Left ventricle myocardium inferior (tissue), 1 donor: ENCODE measurements at regions not wholly inside any gene's neighbourhood (a gene's known extent, or its start where the extent isn't known, plus 50 kb on each side); places are given as distances from the start of the nearest gene placed in this dataset.

ENCODE experiments used
- DNase-seq: peaks from one replicate; pipeline ENCODE4 v3.0.0-alpha.2; 2020
- H3K27ac ChIP-seq: fragments of 200-600 bp; replicated peaks from 2 replicates; pipeline ENCODE4 v1.8.0; 2021
- H3K27me3 ChIP-seq: fragments of 200-600 bp; 2 replicates; pipeline ENCODE4 v1.8.0; 2021; ENCODE audit warnings: low read depth
- H3K36me3 ChIP-seq: fragments of 200-600 bp; 2 replicates; pipeline ENCODE4 v1.8.0; 2021
- H3K4me1 ChIP-seq: fragments of 200-600 bp; 2 replicates; pipeline ENCODE4 v1.8.0; 2021
- H3K4me3 ChIP-seq: fragments of 200-600 bp; 2 replicates; pipeline ENCODE4 v1.8.0; 2021; ENCODE audit warnings: mild to moderate bottlenecking, moderate library complexity
- H3K9me3 ChIP-seq: fragments of 200-600 bp; replicated peaks from 2 replicates; pipeline ENCODE4 v1.8.0; 2021
- intact Hi-C: fragments of 100-400 bp; cut with micrococcal nuclease; formaldehyde crosslinking; loops from one replicate; pipeline ENCODE4 v1.11.0; 2022
- TF ChIP-seq, protein P1 (sequence below): fragments of 200-600 bp; IDR thresholded peaks from 2 replicates; pipeline ENCODE4 v1.8.0; 2021; ENCODE audit warnings: antibody characterized with exemption, mild to moderate bottlenecking, borderline replicate concordance
- donor health status: DM: no; HTN: yes; CAD: no; lungs with severe emphysema.

GRCh38 chr4:159013692-159014091 lies 89.2 kb upstream of the RAPGEF2 start:
- TF ChIP-seq, protein P1, sequence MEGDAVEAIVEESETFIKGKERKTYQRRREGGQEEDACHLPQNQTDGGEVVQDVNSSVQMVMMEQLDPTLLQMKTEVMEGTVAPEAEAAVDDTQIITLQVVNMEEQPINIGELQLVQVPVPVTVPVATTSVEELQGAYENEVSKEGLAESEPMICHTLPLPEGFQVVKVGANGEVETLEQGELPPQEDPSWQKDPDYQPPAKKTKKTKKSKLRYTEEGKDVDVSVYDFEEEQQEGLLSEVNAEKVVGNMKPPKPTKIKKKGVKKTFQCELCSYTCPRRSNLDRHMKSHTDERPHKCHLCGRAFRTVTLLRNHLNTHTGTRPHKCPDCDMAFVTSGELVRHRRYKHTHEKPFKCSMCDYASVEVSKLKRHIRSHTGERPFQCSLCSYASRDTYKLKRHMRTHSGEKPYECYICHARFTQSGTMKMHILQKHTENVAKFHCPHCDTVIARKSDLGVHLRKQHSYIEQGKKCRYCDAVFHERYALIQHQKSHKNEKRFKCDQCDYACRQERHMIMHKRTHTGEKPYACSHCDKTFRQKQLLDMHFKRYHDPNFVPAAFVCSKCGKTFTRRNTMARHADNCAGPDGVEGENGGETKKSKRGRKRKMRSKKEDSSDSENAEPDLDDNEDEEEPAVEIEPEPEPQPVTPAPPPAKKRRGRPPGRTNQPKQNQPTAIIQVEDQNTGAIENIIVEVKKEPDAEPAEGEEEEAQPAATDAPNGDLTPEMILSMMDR: no peak

DNA sequence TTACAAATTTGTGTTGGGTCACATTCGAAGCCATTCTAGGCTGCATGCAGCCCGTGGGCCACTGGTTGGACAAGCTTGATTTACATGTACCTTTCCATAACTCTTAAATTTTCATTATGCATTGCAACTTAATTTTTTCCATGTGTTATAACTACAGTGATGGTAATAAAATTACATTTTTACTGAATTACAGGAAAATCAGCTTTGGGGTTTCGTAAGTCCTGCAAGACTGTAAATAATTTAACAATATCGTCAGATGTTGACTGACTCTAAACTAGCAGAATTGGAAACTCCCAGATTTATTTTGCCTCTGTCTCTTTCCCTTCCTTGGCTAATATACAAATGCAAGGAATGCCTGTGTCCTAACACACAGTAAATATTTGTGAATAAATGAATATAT lies 88.0 kb upstream of the RAPGEF2 start:
- TF ChIP-seq, protein P1: no peak
- Histone ChIP-seq H3K9me3 (no peaks in the 10 kb centered on the region), H3K27ac (no peak overlapping the region), H3K4me3 (no peak overlapping the region), H3K36me3 (no peaks in the 10 kb centered on the region), H3K4me1 (peaks cover 20% of the 10 kb centered on the region), H3K27me3 (no peaks in the 10 kb centered on the region)
- intact Hi-C loops: no loop called here
- no peak for DNase-seq

More at GRCh38 chr4:159013692-159014091, 89.2 kb upstream of the RAPGEF2 start:
- DNase-seq: no peak
- no peak overlapping the region for H3K4me3 ChIP-seq
- no peaks in the 10 kb centered on the region for H3K36me3 ChIP-seq
- intact Hi-C loops: no loop called here
- no peak overlapping the region for H3K27ac ChIP-seq
- no peaks in the 10 kb centered on the region for H3K27me3 ChIP-seq
- H3K4me1 ChIP-seq: peaks cover 18% of the 10 kb centered on the region
- H3K9me3 ChIP-seq: no peaks in the 10 kb centered on the region

DNA sequence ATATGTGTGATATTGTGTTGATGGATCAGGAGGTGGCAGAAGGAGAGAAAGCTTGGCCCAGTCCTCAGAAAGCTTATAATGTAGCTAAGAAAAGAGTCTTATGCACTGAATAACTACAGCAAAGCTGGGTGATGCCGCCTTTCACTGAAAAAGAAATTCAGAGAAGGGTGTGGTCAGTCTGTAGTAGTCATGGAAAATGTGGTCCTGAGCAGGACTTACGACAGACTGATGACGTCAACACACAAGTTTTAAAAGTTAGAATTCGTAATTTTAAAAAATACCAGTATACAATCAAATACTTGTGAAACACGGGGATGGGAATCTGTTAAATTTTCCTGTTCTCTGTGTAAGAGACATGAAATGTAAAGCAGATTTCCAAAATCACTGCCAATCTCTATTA lies 87.0 kb upstream of the RAPGEF2 start:
- Histone ChIP-seq H3K36me3 (no peaks in the 10 kb centered on the region), H3K9me3 (no peaks in the 10 kb centered on the region), H3K4me3 (no peak overlapping the region), H3K27me3 (no peaks in the 10 kb centered on the region), H3K4me1 (peaks cover 10% of the 10 kb centered on the region), H3K27ac (no peak overlapping the region)
- intact Hi-C loops: no loop called here
- TF ChIP-seq, protein P1: no peak
- DNase-seq: no peak

GRCh38 chr4:159016593-159017024 lies 86.3 kb upstream of the RAPGEF2 start:
- no peak overlapping the region for H3K27ac ChIP-seq
- TF ChIP-seq, protein P1: no peak
- intact Hi-C loops: no loop called here

DNA sequence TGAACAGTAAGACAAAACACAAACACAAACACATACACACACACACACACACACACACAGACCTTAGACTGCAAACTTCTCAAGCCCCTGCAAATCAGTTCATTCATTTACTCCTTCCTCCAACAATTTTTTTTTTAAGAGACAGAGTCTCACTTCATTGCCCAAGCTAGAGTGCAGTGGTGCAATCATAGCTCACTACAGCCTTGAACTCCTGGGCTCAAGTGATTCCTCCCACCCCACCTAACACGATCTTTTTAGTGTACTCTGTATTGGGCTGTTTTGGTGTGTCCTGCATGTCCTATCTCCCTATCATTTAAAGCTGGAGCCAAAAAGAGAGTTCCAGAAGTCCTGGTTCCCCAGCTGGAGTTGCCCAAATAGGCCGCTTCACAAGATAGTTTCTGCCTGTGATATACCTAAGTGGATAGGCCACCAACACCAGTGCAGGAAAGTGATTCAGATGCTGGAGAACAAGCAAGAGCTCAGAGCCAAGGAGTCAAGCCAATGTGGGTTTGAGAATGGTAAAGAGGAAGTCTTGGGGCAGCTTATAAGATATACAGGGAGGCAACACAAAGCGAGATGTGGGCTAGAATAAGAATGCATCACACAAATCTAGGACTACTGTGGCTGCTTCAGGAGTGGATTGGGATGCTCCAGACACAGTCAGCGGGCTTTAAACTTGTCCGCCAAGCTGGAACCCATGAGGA lies 85.4 kb upstream of the RAPGEF2 start:
- Histone ChIP-seq H3K27ac (no peak overlapping the region), H3K27me3 (no peaks in the 10 kb centered on the region), H3K4me3 (no peak overlapping the region), H3K4me1 (peaks cover 7% of the 10 kb centered on the region), H3K9me3 (no peaks in the 10 kb centered on the region), H3K36me3 (no peaks in the 10 kb centered on the region)
- TF ChIP-seq, protein P1: no peak
- DNase-seq: no peak
- intact Hi-C loops: no loop called here

More at GRCh38 chr4:159016593-159017024, 86.3 kb upstream of the RAPGEF2 start:
- no peaks in the 10 kb centered on the region for H3K27me3 ChIP-seq
- H3K4me3 ChIP-seq: no peak overlapping the region
- peaks cover 7% of the 10 kb centered on the region for H3K4me1 ChIP-seq
- no peaks in the 10 kb centered on the region for H3K9me3 ChIP-seq
- H3K36me3 ChIP-seq: no peaks in the 10 kb centered on the region
- no peak for DNase-seq
